HepG2 (cell line): ENCODE measurements at regions not wholly inside any gene's neighbourhood (a gene's known extent, or its start where the extent isn't known, plus 50 kb on each side); places are given as distances from the start of the nearest gene placed in this dataset.

Experiments
- ATAC-seq: fragments of 200-7000 bp; cut with Tn5 transposase; 3 replicates; pipeline ENCODE4 v1.9.1; 2020; ENCODE audit warnings: mild to moderate bottlenecking, moderate library complexity
- BruUV-seq: library from RNA; stranded (reverse); fragments of 400-500 nt; replicated peaks from 2 replicates; lab custom pipeline; 2021; lab: Mats Ljungman, UMichigan
- CTCF ChIA-PET: fragments of 300-600 bp; formaldehyde crosslinking; extraction: SDS; loops from one replicate; lab custom pipeline; 2021; ENCODE audit warnings: low total read pairs, inconsistent platforms, low intra/inter-chr PET ratio; lab: Yijun Ruan, JAX
- POLR2A ChIA-PET: fragments of 350-600 bp; sonication (Branson Sonifier 250); formaldehyde crosslinking; loops from one replicate; lab custom pipeline; 2020; ENCODE audit warnings: antibody characterized with exemption, inconsistent platforms; lab: Yijun Ruan, JAX
- DNase-seq: peaks from one replicate; pipeline ENCODE4 v3.0.0-alpha.2; 2015; ENCODE audit warnings: low spot score
- FAIRE-seq: peaks from 3 replicates; lab custom pipeline; 2011; peaks lifted over from hg19 to GRCh38; lab: Jason Lieb, UNC
- H2AFZ ChIP-seq: one replicate; pipeline ENCODE4 v1.6.1; 2011; ENCODE audit warnings: low read length, inconsistent platforms
- H3K27ac ChIP-seq: fragments of 300-600 bp; 3 replicates; pipeline ENCODE4 v1.8.0; 2011; ENCODE audit warnings: mixed run types, mild to moderate bottlenecking, mixed read lengths, low read length, inconsistent platforms; ENCODE audit not compliant: insufficient read depth; ENCODE audit errors: extremely low read length
- H3K27me3 ChIP-seq, 2 experiments: fragments of 200-600 bp in 1 of 2; 2 replicates in 1 of 2; 3 replicates in 1 of 2; pipeline versions ENCODE4 v1.6.0 to v1.8.0; 2011; ENCODE audit warnings: low read length in 2 of 2, mild to moderate bottlenecking in 2 of 2, moderate library complexity in 2 of 2, inconsistent platforms in 1 of 2; ENCODE audit not compliant: insufficient read depth in 2 of 2, control insufficient read depth in 1 of 2
- H3K36me3 ChIP-seq, 2 experiments: fragments of 200-600 bp in 1 of 2; replicated peaks in 1 of 2; 2 replicates in 1 of 2; 3 replicates in 1 of 2; pipeline versions ENCODE4 v1.5.1 to v1.8.0; 2011; ENCODE audit warnings: low read length in 2 of 2, inconsistent platforms in 1 of 2; ENCODE audit not compliant: insufficient read depth in 2 of 2, control insufficient read depth in 1 of 2
- H3K4me1 ChIP-seq: 2 replicates; pipeline ENCODE4 v1.5.1; 2012; ENCODE audit warnings: low read length, inconsistent platforms; ENCODE audit not compliant: insufficient read depth
- H3K4me2 ChIP-seq: 2 replicates; pipeline ENCODE4 v1.6.0; 2011; ENCODE audit warnings: low read depth, low read length, inconsistent platforms
- H3K4me3 ChIP-seq, 3 experiments: fragments of 200-600 bp in 1 of 3; sonication (generic), shearing (Covaris generic) in 1 of 3; replicated peaks in 1 of 3; 2 replicates each; pipeline ENCODE4 v1.5.1; 2011 to 2016; ENCODE audit warnings: low read length in 3 of 3, inconsistent platforms in 2 of 3, low read depth in 2 of 3, mild to moderate bottlenecking in 2 of 3, control low read depth in 1 of 3, mixed read lengths in 1 of 3; ENCODE audit not compliant: insufficient read depth in 1 of 3
- H3K79me2 ChIP-seq: one replicate; pipeline ENCODE4 v1.6.1; 2011; ENCODE audit warnings: low read length, inconsistent platforms; ENCODE audit not compliant: insufficient read depth
- H3K9ac ChIP-seq: 2 replicates; pipeline ENCODE4 v1.6.0; 2011; ENCODE audit warnings: mild to moderate bottlenecking, low read depth, low read length, inconsistent platforms; ENCODE audit not compliant: insufficient read depth
- H3K9me3 ChIP-seq: 2 replicates; pipeline ENCODE4 v1.5.1; 2012; ENCODE audit warnings: mild to moderate bottlenecking, low read length
- H4K20me1 ChIP-seq: 2 replicates; pipeline ENCODE4 v1.6.0; 2011; ENCODE audit warnings: inconsistent platforms, mild to moderate bottlenecking, low read length, moderate library complexity; ENCODE audit not compliant: insufficient read depth
- EZH2 ChIP-seq: conservative IDR thresholded peaks from 2 replicates; pipeline ENCODE4 v1.6.1; 2012; ENCODE audit warnings: mild to moderate bottlenecking, low read depth, low read length, moderate library complexity
- HDAC2 ChIP-seq: sonication (generic); formaldehyde crosslinking; IDR thresholded peaks from 2 replicates; pipeline ENCODE4 v1.4.0; 2020; ENCODE audit warnings: missing genetic modification reagents
- HES4 ChIP-seq: sonication (generic); formaldehyde crosslinking; IDR thresholded peaks from 2 replicates; pipeline ENCODE4 v1.9.0; 2021; ENCODE audit warnings: mild to moderate bottlenecking, missing genetic modification reagents, borderline replicate concordance
- HNRNPL ChIP-seq: fragments of 200-400 bp; formaldehyde crosslinking; IDR thresholded peaks from 2 replicates; pipeline ENCODE4 v1.6.1; 2017; ENCODE audit warnings: mild to moderate bottlenecking, low read depth, low read length
- IKZF4 ChIP-seq: sonication (generic); formaldehyde crosslinking; IDR thresholded peaks from 2 replicates; pipeline ENCODE4 v1.5.1; 2020; ENCODE audit warnings: borderline replicate concordance, mild to moderate bottlenecking, low read depth, missing genetic modification reagents; ENCODE audit errors: not compliant biosample characterization
- ZBTB7B ChIP-seq: sonication (generic); formaldehyde crosslinking; IDR thresholded peaks from 2 replicates; pipeline ENCODE4 v1.4.0; 2020; ENCODE audit warnings: missing genetic modification reagents
- ZFP82 ChIP-seq: sonication (generic); formaldehyde crosslinking; IDR thresholded peaks from 2 replicates; pipeline ENCODE4 v1.5.1; 2020; ENCODE audit warnings: mild to moderate bottlenecking, missing genetic modification reagents, borderline replicate concordance
- ZFYVE20 ChIP-seq: sonication (generic); formaldehyde crosslinking; IDR thresholded peaks from 2 replicates; pipeline ENCODE4 v1.8.0; 2023; ENCODE audit warnings: low read depth, mild to moderate bottlenecking, moderate library complexity, missing genetic modification reagents, borderline replicate concordance
- ZKSCAN8 ChIP-seq: IDR thresholded peaks from 2 replicates; pipeline ENCODE4 v1.6.1; 2016; ENCODE audit warnings: borderline replicate concordance, missing genetic modification reagents, missing compliant biosample characterization
- ZNF138 ChIP-seq: sonication (generic); formaldehyde crosslinking; IDR thresholded peaks from 2 replicates; pipeline ENCODE4 v1.5.0; 2020; ENCODE audit warnings: mild to moderate bottlenecking, low read depth, missing genetic modification reagents
- ZNF335 ChIP-seq: sonication (generic); formaldehyde crosslinking; IDR thresholded peaks from 2 replicates; pipeline ENCODE4 v1.4.0; 2020; ENCODE audit warnings: missing genetic modification reagents
- ZNF703 ChIP-seq: sonication (generic); formaldehyde crosslinking; IDR thresholded peaks from 2 replicates; pipeline ENCODE4 v1.5.1; 2020; ENCODE audit warnings: missing genetic modification reagents, mild to moderate bottlenecking, moderate library complexity, borderline replicate concordance
- ZNF713 ChIP-seq: sonication (generic); formaldehyde crosslinking; IDR thresholded peaks from 2 replicates; pipeline ENCODE4 v1.4.0; 2020; ENCODE audit warnings: mild to moderate bottlenecking, missing genetic modification reagents
- ZNF780A ChIP-seq: sonication (generic); formaldehyde crosslinking; IDR thresholded peaks from 2 replicates; pipeline ENCODE4 v1.8.0; 2022; ENCODE audit warnings: mild to moderate bottlenecking, missing genetic modification reagents, moderate library complexity
- WGBS: methylation state at CpG from one replicate; pipeline ENCODE4 v1.1.6; 2017; ENCODE audit warnings: low lambda C conversion rate; 5-methylcytosine and 5-hydroxymethylcytosine counted together
- in situ Hi-C: cut with HindIII; loops from 2 replicates; pipeline ENCODE4 v1.10.0; 2017; ENCODE audit warnings: low pct_unique_long_range_greater_than_20kb; ENCODE audit not compliant: extremely low pct_ligation_motif_present
- intact Hi-C: fragments of 100-400 bp; cut with micrococcal nuclease; formaldehyde crosslinking; loops from one replicate; pipeline ENCODE4 v1.10.0; 2022; ENCODE audit not compliant: unreplicated experiment
- TF ChIP-seq, protein P1 (sequence below): sonication (generic); formaldehyde crosslinking; IDR thresholded peaks from 2 replicates; pipeline ENCODE4 v1.4.0; 2020; ENCODE audit warnings: mild to moderate bottlenecking, missing genetic modification reagents
- TF ChIP-seq, protein P2 (sequence below): sonication (generic); formaldehyde crosslinking; IDR thresholded peaks from 2 replicates; pipeline ENCODE4 v1.5.0; 2020; ENCODE audit warnings: mild to moderate bottlenecking, missing genetic modification reagents

DNA sequence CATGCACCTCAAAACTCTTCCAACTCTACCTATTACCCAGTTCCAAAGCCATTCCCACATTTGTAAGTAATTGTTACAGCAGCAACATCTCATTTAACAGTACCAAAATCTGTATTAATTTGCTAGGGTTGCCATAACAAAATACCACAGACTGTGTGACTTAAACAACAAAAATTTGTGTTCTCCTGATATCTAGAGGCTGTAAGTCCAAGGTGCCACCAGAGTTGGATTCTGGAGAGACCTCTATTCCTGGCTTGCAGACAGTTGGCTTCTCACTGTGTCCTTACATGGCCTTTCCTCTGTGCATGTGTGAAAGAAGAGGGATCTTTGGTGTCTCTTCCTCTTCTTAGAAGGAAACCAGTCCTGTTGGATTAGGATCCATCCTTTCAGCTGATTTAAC, 203.8 kb upstream of the PIK3R1 start (continued):
- TF ChIP-seq EZH2 (no peak), ZFP82 (CRISPR knock-in tag) (no peak)

DNA sequence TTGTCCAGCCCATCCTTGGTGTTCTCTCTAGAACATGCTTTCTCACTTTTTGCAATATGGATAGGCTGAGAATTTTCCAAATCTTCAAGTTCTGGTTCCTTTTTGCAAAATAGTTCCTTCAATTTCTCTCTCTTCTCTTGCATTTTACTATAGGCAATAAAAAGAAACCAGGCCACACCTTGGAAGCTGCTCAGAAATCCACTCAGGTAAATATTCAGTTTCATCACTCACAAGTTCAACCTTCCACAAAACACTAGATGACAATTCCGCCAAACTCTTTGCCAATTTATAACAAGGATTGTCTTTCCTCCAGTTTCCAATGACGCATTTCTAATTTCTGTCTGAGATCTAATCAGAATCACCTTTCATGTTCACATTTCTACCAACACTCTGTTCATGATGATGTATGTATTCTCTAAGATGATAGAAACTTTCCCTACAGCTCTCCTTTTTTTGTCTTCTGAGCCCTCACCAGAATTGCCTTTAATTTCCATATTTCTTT, 204.2 kb upstream of the PIK3R1 start:
- DNase-seq (no peak), ATAC-seq (no peak), FAIRE-seq (no peak)
- H3K4me1 ChIP-seq, result no peaks in the 10 kb centered on the region
- intact Hi-C loops, result no loop called here
- H3K4me2 ChIP-seq, result no peak overlapping the region
- 20% methylated on average over 2 of the region's 2 CpGs for WGBS
- BruUV-seq, result no TSS peak
- no peaks in the 10 kb centered on the region for H3K9me3 ChIP-seq
- no peak overlapping the region for H3K9ac ChIP-seq
- no peaks in the 10 kb centered on the region for H3K36me3 ChIP-seq
- no peaks in the 10 kb centered on the region for H4K20me1 ChIP-seq
- no peak overlapping the region for H3K27ac ChIP-seq
- POLR2A ChIA-PET, result no interaction called here
- H2AFZ ChIP-seq, result no peak overlapping the region
- in situ Hi-C loops, result no loop called here
- H3K27me3 ChIP-seq, result no peaks in the 10 kb centered on the region; a peak in 1 of 5 replicates
- CTCF ChIA-PET, result no interaction called here
- no peak overlapping the region for H3K4me3 ChIP-seq
- no peaks in the 10 kb centered on the region for H3K79me2 ChIP-seq
- TF ChIP-seq ZNF780A (CRISPR knock-in tag) (no peak), IKZF4 (CRISPR knock-in tag) (no peak), HNRNPL (no peak), HES4 (CRISPR knock-in tag) (no peak), ZNF713 (CRISPR knock-in tag) (no peak), ZFYVE20 (no peak), ZNF138 (CRISPR knock-in tag) (no peak), ZNF335 (CRISPR knock-in tag) (no peak), ZKSCAN8 (CRISPR knock-in tag) (no peak), ZNF703 (CRISPR knock-in tag) (no peak), ZBTB7B (CRISPR knock-in tag) (no peak), HDAC2 (CRISPR knock-in tag) (no peak)
- TF ChIP-seq, protein P1, sequence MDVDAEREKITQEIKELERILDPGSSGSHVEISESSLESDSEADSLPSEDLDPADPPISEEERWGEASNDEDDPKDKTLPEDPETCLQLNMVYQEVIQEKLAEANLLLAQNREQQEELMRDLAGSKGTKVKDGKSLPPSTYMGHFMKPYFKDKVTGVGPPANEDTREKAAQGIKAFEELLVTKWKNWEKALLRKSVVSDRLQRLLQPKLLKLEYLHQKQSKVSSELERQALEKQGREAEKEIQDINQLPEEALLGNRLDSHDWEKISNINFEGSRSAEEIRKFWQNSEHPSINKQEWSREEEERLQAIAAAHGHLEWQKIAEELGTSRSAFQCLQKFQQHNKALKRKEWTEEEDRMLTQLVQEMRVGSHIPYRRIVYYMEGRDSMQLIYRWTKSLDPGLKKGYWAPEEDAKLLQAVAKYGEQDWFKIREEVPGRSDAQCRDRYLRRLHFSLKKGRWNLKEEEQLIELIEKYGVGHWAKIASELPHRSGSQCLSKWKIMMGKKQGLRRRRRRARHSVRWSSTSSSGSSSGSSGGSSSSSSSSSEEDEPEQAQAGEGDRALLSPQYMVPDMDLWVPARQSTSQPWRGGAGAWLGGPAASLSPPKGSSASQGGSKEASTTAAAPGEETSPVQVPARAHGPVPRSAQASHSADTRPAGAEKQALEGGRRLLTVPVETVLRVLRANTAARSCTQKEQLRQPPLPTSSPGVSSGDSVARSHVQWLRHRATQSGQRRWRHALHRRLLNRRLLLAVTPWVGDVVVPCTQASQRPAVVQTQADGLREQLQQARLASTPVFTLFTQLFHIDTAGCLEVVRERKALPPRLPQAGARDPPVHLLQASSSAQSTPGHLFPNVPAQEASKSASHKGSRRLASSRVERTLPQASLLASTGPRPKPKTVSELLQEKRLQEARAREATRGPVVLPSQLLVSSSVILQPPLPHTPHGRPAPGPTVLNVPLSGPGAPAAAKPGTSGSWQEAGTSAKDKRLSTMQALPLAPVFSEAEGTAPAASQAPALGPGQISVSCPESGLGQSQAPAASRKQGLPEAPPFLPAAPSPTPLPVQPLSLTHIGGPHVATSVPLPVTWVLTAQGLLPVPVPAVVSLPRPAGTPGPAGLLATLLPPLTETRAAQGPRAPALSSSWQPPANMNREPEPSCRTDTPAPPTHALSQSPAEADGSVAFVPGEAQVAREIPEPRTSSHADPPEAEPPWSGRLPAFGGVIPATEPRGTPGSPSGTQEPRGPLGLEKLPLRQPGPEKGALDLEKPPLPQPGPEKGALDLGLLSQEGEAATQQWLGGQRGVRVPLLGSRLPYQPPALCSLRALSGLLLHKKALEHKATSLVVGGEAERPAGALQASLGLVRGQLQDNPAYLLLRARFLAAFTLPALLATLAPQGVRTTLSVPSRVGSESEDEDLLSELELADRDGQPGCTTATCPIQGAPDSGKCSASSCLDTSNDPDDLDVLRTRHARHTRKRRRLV (CRISPR knock-in tag), result no peak
- TF ChIP-seq, protein P2, sequence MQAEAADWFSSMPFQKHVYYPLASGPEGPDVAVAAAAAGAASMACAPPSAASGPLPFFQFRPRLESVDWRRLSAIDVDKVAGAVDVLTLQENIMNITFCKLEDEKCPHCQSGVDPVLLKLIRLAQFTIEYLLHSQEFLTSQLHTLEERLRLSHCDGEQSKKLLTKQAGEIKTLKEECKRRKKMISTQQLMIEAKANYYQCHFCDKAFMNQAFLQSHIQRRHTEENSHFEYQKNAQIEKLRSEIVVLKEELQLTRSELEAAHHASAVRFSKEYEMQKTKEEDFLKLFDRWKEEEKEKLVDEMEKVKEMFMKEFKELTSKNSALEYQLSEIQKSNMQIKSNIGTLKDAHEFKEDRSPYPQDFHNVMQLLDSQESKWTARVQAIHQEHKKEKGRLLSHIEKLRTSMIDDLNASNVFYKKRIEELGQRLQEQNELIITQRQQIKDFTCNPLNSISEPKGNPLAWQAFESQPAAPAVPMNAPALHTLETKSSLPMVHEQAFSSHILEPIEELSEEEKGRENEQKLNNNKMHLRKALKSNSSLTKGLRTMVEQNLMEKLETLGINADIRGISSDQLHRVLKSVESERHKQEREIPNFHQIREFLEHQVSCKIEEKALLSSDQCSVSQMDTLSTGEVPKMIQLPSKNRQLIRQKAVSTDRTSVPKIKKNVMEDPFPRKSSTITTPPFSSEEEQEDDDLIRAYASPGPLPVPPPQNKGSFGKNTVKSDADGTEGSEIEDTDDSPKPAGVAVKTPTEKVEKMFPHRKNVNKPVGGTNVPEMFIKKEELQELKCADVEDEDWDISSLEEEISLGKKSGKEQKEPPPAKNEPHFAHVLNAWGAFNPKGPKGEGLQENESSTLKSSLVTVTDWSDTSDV (CRISPR knock-in tag), result no peak
